GM10266 (cell line): ENCODE measurements at regions not wholly inside any gene's neighbourhood (a gene's known extent, or its start where the extent isn't known, plus 50 kb on each side); places are given as distances from the start of the nearest gene placed in this dataset.

Source experiments
- DNase-seq: peaks from one replicate; pipeline ENCODE4 v3.0.0; 2012; ENCODE audit errors: extremely low spot score
- CTCF ChIP-seq: IDR thresholded peaks from 2 replicates; pipeline ENCODE4 v1.5.1; 2012; ENCODE audit warnings: mild to moderate bottlenecking, low read depth; ENCODE audit not compliant: control insufficient read depth, insufficient read depth; ENCODE audit errors: missing control alignments

- DNase-seq = no peak
- no peak for TF ChIP-seq CTCF
Measured at GRCh38 chr4:188578657-188579056, 439.4 kb downstream of the TRIML1 start.

GRCh38 chr4:188596021-188596420 is 456.8 kb downstream of the TRIML1 start:
- DNase-seq = no peak
- TF ChIP-seq CTCF = no peak

GRCh38 chr4:188603646-188604045 is 464.4 kb downstream of the TRIML1 start:
- DNase-seq = no peak
- TF ChIP-seq CTCF = no peak

- TF ChIP-seq CTCF = no peak
- DNase-seq = no peak
Measured at GRCh38 chr4:188606635-188607034, 467.4 kb downstream of the TRIML1 start.

GRCh38 chr4:188611143-188611542 is 471.9 kb downstream of the TRIML1 start:
- no peak for TF ChIP-seq CTCF
- no peak for DNase-seq

GRCh38 chr4:188612659-188613058 is 473.4 kb downstream of the TRIML1 start:
- no peak for TF ChIP-seq CTCF
- DNase-seq = no peak

GRCh38 chr4:188613976-188614375 is 474.7 kb downstream of the TRIML1 start:
- DNase-seq = no peak
- TF ChIP-seq CTCF = no peak
